Left lobe of liver (tissue), 2 donors: ENCODE measurements at regions not wholly inside any gene's neighbourhood (a gene's known extent, or its start where the extent isn't known, plus 50 kb on each side); places are given as distances from the start of the nearest gene placed in this dataset.

Experiments
- ATAC-seq: fragments of 200-7000 bp; cut with Tn5 transposase; one replicate; pipeline ENCODE4 v1.9.1; 2020; ENCODE audit warnings: mild to moderate bottlenecking, moderate library complexity
- DNase-seq: peaks from one replicate; pipeline ENCODE4 v3.0.0-alpha.2; 2020; ENCODE audit warnings: low spot score
- donor health status: DM: no; HTN: no; CAD: no; lungs with moderate emphysema.
- donor health status: DM: no; HTN: yes; CAD: no.

DNA sequence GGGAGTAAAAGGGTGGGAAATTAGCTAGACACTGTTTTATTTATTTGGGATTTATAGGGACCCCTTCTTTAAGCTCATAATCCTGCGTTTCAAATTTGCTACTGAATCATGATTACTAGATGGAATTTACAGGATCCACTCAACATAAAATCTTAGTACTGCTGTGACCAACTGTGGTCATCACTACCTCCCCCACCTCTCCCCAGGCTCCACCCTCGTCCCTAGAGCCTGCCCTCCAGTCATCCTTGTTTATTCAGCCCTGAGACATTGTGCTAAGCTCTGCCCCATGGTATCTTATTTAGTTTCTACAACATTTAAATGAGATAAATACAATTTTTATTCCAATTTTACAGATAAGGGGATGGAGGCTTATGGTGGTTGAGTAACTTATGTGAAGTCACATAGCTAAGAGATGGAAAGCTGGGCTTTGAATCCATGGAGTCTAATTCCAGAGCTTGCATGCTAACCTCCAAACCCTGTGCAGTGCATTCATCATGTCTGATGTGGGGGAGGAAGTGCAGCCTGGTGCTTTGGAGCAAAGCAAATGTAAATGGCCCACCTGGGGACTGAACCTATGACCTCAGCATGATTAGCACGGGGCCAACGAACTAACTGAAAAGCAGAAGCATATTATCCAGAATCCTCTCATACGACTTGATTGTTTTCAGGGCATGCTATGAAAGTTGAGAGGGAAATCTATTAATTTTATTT, 502.4 kb downstream of the TMEM182 start:
- no peak for DNase-seq
- ATAC-seq, result no peak

GRCh38 chr2:103265521-103265920, 503.7 kb downstream of the TMEM182 start:
- DNase-seq, result no peak
- ATAC-seq, result no peak

DNA sequence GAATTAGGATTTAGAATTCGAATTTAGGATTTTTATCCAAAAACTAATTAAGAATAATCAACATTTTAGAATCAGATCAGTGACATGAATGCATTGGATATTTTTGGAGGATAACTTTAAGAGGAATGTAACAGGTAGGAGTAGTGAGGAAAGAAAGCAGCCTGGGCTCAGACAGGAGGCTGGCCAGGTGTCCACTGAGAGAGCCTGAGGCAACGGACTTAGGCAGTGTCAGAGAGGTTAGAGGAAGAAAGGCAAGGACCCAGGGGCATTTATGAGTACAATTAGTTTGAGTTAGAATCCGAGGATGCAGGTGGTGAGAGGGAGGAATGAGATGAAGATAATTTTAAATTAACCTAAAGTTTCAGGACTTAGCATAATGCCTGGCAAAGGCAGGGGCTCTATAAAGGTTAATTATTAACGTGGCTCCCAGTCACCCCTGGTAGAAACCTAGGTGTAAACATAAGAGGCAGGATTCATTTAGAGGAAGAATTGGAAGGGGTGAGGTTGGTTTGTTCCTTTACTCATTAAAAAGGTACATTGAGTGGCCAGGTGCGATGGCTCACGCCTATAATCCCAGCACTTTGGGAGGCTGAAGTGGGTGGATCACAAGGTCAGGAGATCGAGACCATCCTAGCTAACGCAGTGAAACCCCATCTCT, 507.1 kb downstream of the TMEM182 start:
- no peak for ATAC-seq
- DNase-seq, result no peak

DNA sequence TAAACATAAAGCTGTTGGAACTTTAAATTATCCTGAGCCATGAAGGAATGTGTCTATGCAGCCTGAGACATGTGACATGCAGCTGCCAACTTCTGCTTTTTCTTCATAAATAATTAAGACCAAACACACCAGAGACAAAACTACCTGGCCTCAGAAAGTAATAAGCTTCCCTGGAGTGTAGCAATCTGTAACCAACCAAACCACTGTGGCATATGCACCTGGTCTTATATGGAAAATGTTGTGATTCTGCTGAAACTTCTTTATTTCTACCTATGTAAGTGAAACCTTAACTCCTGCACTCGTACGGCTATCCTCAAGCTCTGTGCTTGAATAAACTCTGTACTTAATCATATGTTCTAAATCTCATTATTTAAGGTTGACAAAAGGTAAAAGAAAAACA, 515.0 kb downstream of the TMEM182 start:
- no peak for ATAC-seq

GRCh38 chr2:103284750-103285149, 522.9 kb downstream of the TMEM182 start:
- no peak for ATAC-seq

More for the DNA sequence above, 515.0 kb downstream of the TMEM182 start:
- DNase-seq, result no peak

DNA sequence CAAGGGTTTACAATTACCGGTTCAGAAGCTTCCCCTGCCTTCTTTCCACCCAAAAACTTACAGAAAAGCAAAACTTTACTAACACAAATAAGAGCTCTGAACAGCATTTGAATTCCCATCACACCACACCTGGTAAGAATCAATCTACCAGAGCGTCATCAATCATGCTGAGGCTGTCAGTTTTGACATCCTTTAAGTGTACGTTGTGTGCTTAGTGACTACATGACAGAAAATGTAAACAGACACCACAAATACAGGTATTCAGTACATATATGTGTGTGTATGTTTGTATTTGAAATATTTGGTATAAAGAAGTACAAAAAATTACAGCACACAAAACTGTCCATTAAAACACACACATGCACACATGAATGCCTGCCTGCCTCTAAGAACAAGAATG, 523.5 kb downstream of the TMEM182 start:
- no peak for ATAC-seq
- DNase-seq, result no peak

More at GRCh38 chr2:103284750-103285149, 522.9 kb downstream of the TMEM182 start:
- DNase-seq, result no peak

DNA sequence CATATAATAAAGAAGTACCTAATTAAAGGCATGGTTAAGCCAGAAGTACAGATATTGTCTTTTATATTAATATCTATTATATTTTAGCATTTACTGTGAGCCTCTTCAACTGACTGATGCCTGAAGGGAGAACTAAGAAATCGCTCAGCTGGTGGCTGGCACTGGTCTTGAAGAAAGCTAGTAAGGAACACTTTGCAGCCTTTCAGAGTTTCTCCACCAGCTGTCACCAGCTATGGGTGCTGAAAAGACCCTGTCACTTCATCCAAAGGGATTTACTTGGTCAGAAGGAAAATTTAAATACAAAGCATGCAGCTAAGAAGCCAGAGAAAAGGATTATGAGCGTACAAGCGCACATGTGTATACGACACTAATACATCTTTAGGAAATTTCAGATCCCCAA, 525.9 kb downstream of the TMEM182 start:
- ATAC-seq (no peak), DNase-seq (no peak)

DNA sequence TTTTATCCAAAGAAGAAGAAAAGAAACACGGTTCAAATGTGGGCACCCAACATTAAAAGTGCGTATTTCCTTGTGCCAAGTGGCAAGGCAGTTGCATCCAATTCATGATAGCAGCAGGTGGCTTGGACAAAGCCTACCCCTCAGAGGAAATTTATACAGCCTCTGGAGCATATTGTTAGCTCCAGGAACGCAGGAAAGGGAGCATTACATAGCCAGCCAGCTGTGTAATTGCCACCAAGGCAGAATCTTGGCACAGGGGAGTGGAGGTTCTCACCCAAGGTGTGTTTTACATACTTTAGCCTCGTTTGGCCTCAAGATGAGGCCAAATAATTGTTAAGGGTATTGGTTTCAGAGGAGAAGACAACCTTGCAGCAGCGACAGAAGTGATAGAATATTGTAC, 526.9 kb downstream of the TMEM182 start:
- no peak for DNase-seq
- no peak for ATAC-seq

GRCh38 chr2:103289105-103289725, 527.4 kb downstream of the TMEM182 start:
- DNase-seq, result no peak
- ATAC-seq, result no peak

DNA sequence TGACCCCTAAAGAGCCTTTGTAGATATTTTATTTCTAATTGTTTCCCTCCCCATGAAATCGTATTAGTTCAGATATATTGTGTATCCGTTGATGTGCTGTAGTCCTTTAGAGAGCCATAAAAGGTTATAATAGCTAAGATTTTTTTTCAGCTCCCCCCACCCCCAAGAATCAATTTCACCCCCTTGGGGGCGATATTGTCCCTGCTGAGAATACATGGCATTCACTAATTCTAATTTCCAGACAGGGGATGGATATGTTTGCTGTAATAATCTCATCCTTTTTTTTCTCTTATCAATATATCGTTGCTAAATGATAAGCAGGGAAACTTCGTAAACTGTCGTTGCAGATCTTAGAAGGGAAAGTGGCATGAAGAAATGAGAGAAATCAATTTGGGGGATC, 530.7 kb downstream of the TMEM182 start:
- no peak for DNase-seq

GRCh38 chr2:103293067-103293741, 531.4 kb downstream of the TMEM182 start:
- ATAC-seq, result no peak

More for the DNA sequence above, 530.7 kb downstream of the TMEM182 start:
- no peak for ATAC-seq

GRCh38 chr2:103293742-103294077, 531.9 kb downstream of the TMEM182 start:
- ATAC-seq (no peak), DNase-seq (no peak)

More at GRCh38 chr2:103293067-103293741, 531.4 kb downstream of the TMEM182 start:
- no peak for DNase-seq

DNA sequence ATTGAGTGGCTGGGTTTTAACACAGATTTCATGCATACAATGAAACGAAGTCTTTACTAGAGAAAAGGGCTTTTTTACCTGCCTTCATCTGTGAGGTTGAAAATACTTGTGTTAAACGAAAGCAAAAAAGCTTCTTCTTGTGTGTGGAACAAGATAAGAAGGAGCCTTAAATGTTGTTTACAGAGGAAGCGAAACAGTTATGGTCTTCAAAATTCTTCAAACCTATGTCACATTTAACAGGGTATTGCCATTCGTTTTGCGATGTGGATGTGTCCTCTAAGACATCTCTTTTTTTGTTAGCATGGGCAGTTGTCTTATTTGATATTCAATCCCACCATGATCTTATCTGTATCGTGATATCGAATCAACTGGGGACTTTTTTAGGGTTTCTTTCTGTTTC, 532.6 kb downstream of the TMEM182 start:
- no peak for DNase-seq
- no peak for ATAC-seq

DNA sequence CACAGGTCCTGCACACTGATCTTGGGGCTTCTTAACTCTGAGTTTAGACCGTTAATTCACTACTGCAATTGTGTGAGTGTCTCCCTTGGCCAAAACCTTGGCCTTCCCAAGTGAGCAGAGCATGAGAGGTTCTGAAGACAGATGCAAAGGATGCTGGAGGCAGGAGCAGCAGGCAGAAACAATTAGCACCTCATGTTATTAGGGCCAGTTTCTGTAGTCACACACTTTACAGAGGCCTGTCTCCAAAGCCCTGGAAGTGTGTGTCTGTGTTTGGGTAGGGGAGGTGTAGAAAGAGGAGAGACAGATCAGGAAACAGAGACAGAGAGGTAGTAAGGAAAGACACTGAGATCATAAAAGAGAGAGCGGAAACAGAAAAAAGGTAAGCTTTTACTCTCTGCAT, 533.8 kb downstream of the TMEM182 start:
- no peak for DNase-seq

GRCh38 chr2:103324671-103325070, 562.8 kb downstream of the TMEM182 start:
- ATAC-seq (no peak), DNase-seq (no peak)

More for the DNA sequence above, 533.8 kb downstream of the TMEM182 start:
- no peak for ATAC-seq

- ATAC-seq, result no peak
- no peak for DNase-seq
Observed at GRCh38 chr2:103327386-103327785, 565.6 kb downstream of the TMEM182 start.

DNA sequence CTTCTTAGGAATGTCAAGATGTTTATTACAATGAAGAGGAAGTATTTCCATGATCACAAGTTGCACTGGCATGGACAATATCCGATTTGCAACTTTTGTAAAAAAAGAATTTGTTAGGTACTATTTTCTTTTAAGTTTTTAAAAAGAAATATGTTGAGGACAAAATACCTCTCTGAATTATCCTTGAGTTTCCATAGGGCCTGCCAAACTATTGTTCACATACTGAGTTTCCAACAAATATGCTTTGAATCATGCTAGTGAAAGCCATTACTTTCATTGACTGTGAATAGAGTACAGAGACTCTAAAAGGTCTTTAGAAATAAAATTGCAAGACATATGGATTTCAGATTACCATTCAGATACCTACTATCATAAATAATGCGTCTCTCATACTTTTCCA, 566.1 kb downstream of the TMEM182 start:
- ATAC-seq, result no peak
- DNase-seq, result no peak

DNA sequence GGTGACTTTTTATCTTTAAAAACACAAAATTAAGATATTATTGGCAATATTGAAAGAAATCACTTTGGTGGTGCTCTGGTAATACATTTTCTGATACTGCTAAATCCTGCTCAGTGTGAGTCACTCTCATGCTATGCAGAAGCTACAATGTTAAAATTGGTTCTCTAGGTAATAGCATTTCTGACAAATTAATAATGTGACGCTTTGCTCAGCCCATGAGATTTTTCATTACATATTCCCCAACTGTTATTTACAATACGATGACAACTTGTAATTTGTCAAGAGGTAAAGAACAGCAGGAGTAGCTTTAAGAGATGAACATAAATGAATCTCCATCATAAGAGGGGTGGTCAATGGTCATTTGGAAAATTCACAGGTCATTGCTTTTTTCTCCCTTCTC, 573.6 kb downstream of the TMEM182 start:
- DNase-seq, result no peak
- ATAC-seq, result no peak

DNA sequence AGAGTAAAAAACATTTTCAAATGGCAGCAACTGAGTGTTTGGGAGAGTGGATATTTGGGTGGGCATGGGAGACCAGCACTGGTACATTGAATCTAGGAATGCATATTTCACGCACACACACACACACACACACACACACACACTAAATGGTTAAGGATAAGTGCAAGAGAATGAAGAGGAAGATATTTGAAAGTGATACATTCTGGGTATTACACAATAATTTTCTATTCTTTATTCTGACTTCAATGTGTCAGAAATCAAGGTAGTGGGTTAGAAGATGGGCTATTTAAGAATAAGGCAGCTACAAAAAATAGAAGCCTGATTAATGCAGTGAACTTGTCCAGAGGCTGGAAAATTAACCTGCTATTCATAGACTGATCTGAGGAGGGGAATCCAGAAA, 577.0 kb downstream of the TMEM182 start:
- DNase-seq (no peak), ATAC-seq (no peak)

DNA sequence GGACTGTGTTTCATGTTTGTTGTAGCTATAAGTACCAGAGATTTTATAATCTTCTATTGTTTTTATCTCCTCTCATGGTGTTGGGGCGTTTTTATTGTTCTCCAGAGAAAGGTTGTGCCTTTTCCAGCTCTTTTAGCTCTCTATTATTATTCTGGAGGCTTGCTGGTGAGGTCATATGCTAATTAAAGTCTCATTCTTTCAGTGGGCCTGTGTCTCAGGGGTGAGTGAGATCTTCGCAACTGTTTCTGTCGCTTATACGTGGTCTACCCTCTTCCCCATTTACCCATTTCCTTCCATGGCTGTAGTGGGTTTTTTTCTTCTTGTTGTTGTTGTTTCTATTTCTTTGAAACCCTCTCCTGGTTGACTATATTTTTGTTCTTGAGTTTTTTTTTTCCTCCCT, 584.9 kb downstream of the TMEM182 start:
- DNase-seq, result no peak
- ATAC-seq, result no peak

DNA sequence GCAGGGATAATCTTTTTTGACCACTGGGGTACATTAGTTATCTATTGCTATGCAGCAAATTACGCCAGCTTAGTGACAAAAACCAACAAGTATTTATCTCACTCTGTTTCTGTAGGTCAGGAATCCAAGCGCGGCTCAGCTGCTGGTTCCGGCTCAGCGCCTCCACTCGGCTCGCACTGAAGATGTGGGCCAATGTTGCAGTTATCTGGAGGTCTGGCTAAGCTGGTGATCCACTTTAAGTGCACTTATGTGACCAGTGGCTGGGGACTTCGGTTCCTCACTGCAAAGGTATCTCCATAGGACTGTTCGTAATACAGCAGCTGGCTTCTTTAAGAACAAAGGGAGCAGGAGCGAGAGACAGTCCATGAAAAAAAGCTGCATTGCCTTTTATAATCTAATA, 591.9 kb downstream of the TMEM182 start:
- ATAC-seq (no peak), DNase-seq (no peak)

DNA sequence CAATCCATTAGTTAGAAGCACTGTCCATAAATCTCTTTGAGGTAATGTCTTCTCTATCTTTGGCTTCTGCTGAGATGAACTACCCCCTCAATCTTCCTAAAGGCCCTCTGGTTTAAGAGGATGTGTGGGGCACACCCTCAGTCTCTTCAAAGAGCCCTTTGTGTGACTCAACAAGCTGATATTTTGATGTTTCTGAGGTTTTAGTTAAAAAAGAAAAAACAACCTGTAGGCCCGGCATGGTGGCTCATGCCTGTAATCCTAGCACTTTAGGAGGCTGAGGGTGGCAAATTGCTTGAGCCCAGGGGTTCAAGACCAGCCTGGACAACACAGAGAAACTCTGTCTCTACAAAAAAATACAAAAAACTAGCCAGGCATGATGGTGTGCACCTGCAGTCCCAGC, 593.5 kb downstream of the TMEM182 start:
- no peak for DNase-seq
- ATAC-seq, result no peak
